HG02571 (cell line): ENCODE measurements at regions not wholly inside any gene's neighbourhood (a gene's known extent, or its start where the extent isn't known, plus 50 kb on each side); places are given as distances from the start of the nearest gene placed in this dataset.
"Not testable (repeated sequence)": the region's sequence is repeated elsewhere in the genome, so short reads cannot be mapped to it uniquely, and the experiment has no call there.

ENCODE experiments used
- ATAC-seq: cut with Tn5 transposase; IDR thresholded peaks from one replicate; pipeline ENCODE4 v1.9.1; 2021; ENCODE audit warnings: mild to moderate bottlenecking, moderate library complexity; ENCODE audit not compliant: unreplicated experiment

DNA sequence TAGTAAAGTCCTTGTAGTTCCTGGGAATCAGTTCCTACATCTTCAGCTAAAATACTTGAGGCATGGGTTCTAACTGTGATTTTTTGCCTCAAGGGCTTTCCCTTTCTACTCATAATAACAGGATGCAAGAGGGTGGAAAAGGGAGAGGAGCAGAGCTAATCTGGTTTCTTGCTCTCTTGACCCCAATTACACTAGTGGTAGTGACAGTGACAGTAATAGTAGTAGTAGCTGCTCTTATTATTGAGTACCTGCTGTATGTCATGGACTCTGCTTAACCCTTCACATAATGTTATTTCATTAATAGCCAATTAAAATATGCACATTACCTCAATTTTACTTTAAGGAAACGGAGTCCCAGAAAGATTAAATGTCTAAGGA, 214.8 kb upstream of the HNRNPA3 start:
- ATAC-seq: peak; percentile 11

- ATAC-seq: peak; percentile 61
Measured at GRCh38 chr2:176999301-176999700, 213.3 kb upstream of the HNRNPA3 start.

GRCh38 chr2:177000061-177000714, 212.4 kb upstream of the HNRNPA3 start:
- ATAC-seq: no peak

GRCh38 chr2:177000715-177001072, 211.9 kb upstream of the HNRNPA3 start:
- ATAC-seq: no peak

DNA sequence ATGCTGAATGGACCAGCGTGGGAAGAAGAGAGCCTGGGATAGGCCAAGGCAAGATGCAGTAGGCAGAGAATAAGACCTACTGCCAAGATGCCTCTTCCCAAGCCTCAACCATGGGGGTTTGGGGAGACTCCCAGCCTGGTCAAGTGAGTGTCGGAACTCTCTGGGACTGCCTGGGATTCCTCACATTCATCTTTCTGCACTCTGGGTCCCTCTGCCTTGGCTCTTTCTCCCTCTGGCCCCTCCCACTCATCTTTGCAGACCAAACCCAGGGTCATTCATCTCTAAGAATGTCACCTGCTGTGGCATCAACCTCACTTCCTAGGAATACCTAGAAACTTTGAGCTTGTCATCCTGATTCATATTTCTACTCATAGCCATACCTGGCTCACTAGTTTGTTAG, 211.3 kb upstream of the HNRNPA3 start:
- no peak for ATAC-seq

- ATAC-seq: no peak
Measured at GRCh38 chr2:177002983-177003382, 209.6 kb upstream of the HNRNPA3 start.

DNA sequence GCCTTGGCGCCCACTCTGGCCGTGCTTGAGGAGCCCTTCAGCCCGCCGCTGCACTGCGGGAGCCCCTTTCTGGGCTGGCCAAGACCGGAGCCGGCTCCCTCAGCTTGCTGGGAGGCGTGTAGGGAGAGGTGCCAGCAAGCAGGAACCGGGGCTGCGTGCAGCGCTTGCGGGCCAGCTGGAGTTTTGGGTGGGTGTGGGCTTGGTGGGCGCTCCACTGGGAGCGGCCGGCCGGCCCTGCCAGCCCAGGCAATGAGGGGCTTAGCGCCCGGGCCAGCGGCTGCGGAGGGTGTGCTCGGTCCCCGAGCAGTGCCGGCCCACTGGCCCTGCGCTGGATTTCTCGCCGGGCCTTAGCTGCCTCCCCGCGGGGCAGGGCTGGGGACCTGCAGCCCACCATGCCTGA, 204.9 kb upstream of the HNRNPA3 start:
- ATAC-seq: not testable (repeated sequence)

DNA sequence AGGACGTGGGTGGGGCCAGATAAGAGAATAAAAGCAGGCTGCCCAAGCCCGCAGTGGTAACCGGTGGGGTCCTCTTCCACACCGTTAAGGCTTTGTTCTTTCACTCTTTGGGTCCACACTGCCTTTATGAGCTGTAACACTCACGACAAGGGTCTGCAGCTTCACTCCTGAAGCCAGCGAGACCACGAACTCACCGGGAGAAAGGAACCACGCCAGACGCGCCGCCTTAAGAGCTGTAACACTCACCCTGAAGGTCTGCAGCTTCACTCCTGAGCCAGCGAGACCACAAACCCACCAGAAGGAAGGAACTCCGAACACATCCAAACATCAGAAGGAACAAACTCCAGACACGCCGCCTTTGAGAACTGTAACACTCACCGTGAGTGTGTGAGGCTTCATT, 203.9 kb upstream of the HNRNPA3 start:
- ATAC-seq: not testable (repeated sequence)

DNA sequence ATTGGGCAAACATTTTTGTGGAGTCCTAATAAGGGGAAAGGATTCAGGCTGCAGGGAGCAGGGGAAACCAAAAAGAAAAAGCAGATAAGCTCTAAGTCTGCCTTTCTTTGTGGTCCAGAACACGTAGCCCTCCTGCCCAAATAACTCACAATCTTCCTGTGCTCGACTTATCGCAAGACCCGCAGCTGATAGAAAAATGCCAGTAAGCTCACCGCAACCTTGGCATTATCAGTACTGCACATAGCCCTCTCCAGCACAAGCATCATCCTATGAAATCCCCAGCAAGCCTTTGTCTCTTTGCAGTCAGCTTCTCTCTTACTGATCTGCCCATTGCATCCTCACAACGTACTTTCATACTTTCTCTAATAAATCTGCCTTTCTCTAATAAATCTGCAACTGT, 202.4 kb upstream of the HNRNPA3 start:
- ATAC-seq: no peak

GRCh38 chr2:177010861-177011260, 201.7 kb upstream of the HNRNPA3 start:
- no peak for ATAC-seq

- ATAC-seq: no peak
Measured at GRCh38 chr2:177014946-177015345, 197.6 kb upstream of the HNRNPA3 start.

GRCh38 chr2:177015356-177015923, 197.2 kb upstream of the HNRNPA3 start:
- ATAC-seq: no peak

GRCh38 chr2:177020524-177021119, 192.0 kb upstream of the HNRNPA3 start:
- no peak for ATAC-seq

DNA sequence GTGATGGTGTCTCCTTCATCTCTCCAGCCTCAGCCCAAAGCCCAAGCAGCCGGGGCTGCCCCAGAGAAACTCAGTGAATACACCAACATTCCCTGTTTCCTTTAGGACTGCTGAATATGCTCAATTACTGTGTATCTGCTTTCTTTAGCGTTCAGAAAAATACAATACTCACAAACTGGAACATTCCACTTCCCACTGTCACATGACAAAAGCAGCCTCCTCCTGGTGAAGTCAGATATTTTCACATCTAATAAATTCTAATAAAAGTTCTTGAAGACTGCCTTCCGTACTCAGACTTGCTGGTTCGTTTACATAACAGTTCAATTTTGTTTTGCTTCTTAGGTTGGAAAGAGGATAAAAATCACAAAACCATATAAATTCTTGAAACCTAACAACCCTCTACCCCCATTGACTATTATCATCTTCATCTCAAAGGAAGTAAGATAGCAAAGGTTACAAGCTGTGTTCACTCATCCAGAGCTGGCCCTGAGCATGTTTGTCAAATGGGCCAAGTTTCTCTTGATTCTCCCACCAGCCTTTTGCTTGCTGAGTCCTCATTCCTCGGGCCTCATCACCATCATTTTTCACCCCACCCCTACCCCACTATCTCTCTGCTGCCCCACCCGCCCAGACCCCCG, 190.8 kb upstream of the HNRNPA3 start:
- no peak for ATAC-seq

DNA sequence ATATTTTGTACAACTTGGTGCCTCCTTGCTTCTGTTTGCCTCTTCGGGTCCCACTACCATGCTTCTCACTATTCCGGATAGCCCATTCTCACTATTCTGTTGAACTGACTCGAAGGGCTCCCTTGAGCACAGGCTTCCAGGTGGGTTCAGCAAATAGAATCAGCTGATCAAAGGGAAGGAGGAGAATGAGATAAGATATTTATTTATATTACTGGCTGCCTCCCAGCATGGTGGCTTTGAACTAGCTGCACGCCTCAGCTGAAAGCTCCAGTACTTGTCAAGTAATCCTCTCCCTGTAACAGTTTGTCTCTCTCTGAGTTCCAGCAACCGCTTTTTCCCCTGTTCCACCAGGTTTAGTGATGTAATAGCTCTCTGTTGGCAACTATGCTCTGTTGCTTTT, 187.8 kb upstream of the HNRNPA3 start:
- no peak for ATAC-seq

GRCh38 chr2:177026253-177026652, 186.3 kb upstream of the HNRNPA3 start:
- no peak for ATAC-seq

GRCh38 chr2:177026956-177027355, 185.6 kb upstream of the HNRNPA3 start:
- ATAC-seq: no peak

GRCh38 chr2:177028296-177028695, 184.3 kb upstream of the HNRNPA3 start:
- no peak for ATAC-seq

DNA sequence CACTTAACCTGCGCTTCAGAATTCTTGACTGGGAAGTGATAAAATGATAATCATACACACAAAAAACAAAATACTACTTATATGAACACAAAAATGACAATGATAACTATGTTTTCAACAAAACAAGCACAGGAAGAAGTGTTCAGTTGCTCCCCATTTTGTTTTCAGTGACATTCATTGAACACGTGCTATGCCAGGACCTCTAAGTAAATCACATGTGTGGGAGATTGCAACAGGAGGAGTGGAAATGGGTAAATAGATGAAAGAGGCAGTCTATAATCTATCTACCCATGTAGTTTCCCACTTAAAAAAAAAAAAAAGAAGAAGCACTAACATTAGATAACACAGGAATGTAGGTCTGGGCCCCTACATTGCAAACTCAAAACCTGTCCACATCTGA, 183.5 kb upstream of the HNRNPA3 start:
- no peak for ATAC-seq

DNA sequence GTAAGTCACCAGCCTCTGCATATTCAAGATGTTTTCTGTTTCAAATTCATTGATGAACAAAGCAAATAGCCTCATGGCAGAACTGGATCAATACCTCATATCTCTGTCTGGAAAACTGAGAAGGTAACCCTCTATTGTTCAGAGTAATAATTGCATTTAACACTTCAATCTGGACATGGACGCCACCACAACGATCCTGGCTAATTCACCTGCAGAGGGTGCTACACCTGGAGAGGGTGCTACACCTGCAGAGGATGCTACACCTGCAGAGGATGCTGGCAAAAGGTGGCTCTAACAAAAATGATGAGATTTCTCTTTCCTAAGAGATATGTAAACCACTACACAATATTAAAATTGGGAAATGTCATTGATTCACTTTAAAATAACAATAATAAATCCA, 183.1 kb upstream of the HNRNPA3 start:
- no peak for ATAC-seq

DNA sequence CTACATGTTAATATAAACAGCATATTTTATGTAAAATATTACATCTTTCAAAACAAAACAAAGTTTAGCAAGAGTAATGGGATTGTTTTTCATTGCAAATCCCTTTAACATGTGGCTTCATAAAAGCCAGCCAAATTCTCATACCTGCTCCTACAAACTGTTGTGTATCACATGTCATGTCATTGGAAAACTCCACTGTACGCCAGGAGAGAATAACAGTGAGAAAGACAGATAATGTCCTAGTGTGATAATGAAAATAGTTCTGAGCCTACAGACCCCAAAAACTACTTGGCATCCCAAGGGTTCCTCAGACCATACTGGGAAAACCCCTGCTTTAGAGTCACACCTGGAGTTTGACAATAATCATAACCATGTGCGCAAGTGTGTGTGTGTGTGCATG, 182.7 kb upstream of the HNRNPA3 start:
- no peak for ATAC-seq

DNA sequence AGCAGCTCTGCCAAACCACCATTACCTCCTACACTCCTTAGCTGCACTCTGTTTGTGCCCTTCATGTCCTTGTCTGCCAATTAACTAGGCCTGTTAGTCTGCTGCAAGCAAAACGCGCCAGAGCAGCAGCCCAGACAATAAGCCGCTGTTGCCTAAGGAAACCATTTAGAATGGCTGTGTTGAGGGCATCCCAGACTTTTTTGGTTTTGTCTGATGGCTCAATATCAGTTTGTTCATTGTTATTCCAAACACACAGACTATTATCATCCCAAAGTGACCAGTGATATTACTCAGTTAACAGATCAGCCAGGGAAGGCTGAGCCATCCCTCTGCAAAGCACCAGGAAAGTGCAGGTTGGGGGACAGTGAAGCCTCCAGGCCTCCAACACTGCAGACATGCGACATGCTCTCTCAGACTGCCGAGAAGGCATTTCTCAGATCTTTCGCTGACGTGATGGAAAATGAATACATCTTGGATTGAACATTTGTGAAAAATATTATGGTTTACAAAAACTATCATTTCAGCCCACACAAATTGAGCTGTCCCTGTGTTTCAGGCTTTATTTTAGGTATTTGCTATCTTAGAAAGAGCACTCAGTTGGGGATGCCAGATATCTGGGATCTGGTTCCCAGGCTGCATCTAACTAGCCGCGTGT, 182.0 kb upstream of the HNRNPA3 start:
- ATAC-seq: no peak
